ENCODE measurements at regions not wholly inside any gene's neighbourhood (a gene's known extent, or its start where the extent isn't known, plus 50 kb on each side); places are given as distances from the start of the nearest gene placed in this dataset.
"Not testable (repeated sequence)": the region's sequence is repeated elsewhere in the genome, so short reads cannot be mapped to it uniquely, and the experiment has no call there.

DNA sequence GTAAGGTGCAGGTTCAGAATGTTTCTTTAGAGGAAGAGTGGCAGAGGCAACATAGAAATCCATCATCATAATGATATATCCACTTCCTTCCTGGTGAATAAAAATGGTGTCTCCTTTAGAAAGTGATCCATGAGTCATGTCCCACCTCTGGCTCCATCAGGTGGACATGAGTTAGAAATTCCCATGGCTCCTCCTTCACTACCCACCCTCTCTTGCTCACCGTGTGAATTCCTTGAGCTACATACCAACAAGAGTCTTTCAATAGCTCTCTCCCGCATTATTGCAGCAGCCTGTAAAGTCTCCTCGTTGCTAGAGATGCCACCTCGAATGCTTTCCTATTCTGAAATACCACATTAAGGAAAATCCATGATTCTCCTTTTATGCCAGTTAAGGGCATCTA lies 317.6 kb downstream of the LNPK start:
- Mint-ChIP-seq H3K9me3 (no peaks in the 10 kb centered on the region), H3K27ac (no peak overlapping the region), H3K4me1 (no peaks in the 10 kb centered on the region), H3K4me3 (no peak overlapping the region), H3K36me3 (ENCODE audit: low read depth) (no peaks in the 10 kb centered on the region), H3K27me3 (peaks cover 15% of the 10 kb centered on the region)
- CTCF ChIA-PET, result no interaction called here
- POLR2A ChIA-PET, result no interaction called here
- no peak for DNase-seq

DNA sequence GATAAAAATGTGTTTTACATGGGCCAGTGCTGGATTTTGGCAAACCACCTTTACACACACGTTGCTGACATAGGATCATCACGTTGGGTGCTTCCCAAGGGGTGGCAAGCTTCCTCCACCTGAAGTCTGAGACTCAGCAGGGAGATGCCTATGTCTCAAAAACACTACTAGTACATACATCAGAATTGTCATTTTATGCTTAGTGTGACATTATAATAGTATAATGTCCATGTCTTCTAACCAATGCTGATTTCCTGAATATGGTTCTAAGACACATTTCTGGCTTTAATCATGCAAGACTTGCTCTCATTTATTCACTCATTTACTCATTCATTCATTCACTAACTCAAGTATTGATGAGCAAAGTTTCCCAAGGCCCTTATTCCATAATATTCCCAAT lies 322.3 kb downstream of the LNPK start:
- Mint-ChIP-seq H3K4me3 (no peak overlapping the region), H3K9me3 (no peaks in the 10 kb centered on the region), H3K27ac (no peak overlapping the region), H3K36me3 (ENCODE audit: low read depth) (no peaks in the 10 kb centered on the region), H3K27me3 (no peaks in the 10 kb centered on the region), H3K4me1 (no peaks in the 10 kb centered on the region)
- ChIA-PET CTCF (no interaction called here), POLR2A (no interaction called here)
- no peak for DNase-seq

DNA sequence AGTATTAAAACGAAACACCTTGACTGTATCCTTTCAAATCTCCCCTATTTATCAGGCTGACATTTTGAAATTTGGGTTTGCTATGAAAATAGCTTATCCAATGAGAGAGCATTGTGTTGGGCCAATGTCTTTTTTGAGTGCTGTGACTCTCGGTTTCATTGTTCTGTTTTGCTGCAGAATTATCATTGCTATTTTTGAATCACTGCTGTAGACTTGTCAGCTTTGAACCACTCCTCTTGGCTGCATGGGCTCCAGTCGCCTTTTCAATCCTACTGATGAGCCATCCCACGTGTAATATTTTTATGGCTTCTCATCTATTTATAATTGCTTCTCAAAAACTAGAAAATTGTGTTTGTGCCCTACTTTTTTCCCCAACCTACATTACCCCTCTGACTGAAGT lies 322.8 kb downstream of the LNPK start:
- ChIA-PET POLR2A (no interaction called here), CTCF (no interaction called here)
- no peak overlapping the region for H3K4me3 Mint-ChIP-seq
- H3K36me3 Mint-ChIP-seq (ENCODE audit: low read depth), result no peaks in the 10 kb centered on the region
- DNase-seq, result no peak
- H3K27ac Mint-ChIP-seq, result no peak overlapping the region
- H3K9me3 Mint-ChIP-seq, result no peaks in the 10 kb centered on the region
- no peaks in the 10 kb centered on the region for H3K4me1 Mint-ChIP-seq
- no peaks in the 10 kb centered on the region for H3K27me3 Mint-ChIP-seq

DNA sequence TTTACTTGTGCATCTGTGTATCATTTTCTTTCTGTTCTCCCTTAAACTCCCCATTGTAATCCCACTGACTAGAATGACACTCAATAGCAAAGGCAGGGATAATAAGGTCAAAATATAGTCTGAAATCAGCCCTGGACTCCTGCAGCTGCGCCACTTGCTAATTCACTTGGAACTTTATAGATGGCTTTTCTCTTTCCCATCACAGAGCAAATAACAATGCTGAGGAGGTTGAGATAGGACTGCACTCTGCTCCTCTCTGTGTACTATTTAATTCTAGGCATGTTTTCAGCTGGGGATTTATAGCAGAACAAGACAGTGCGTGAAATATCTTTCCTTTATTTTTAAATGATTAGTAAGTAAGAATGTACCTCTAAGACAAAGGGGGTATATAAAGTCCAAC lies 324.2 kb downstream of the LNPK start:
- Mint-ChIP-seq H3K4me1 (no peaks in the 10 kb centered on the region), H3K27me3 (no peaks in the 10 kb centered on the region), H3K9me3 (no peaks in the 10 kb centered on the region), H3K27ac (no peak overlapping the region), H3K4me3 (no peak overlapping the region), H3K36me3 (ENCODE audit: low read depth) (no peaks in the 10 kb centered on the region)
- CTCF ChIA-PET, result interaction anchor here (0.6 kb wide), 1 partner anchor 13 kb away, joined by 3 read pairs; no protein-coding TSS in a partner anchor
- DNase-seq, result no peak
- POLR2A ChIA-PET, result no interaction called here

DNA sequence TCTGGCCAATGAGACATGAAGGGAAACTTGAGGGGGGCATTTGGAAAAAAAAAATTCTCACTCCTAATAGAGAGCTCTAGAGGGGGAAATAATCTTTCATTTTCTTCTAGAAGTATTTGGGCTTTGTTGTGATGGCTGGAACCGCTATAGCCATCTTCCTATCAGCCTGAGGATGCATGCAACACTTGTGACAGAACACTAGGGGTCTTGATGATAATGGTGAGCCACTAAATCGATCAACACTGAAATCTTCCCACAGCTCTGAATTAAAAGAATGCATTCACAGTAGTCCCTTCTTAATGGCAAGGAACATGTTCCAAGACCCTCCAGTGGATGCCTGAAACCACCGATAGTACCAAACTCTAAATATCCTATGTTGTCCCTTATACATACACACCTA lies 325.3 kb downstream of the LNPK start:
- ChIA-PET CTCF (no interaction called here), POLR2A (no interaction called here)
- Mint-ChIP-seq H3K4me3 (no peak overlapping the region), H3K4me1 (no peaks in the 10 kb centered on the region), H3K9me3 (no peaks in the 10 kb centered on the region), H3K36me3 (ENCODE audit: low read depth) (no peaks in the 10 kb centered on the region), H3K27ac (no peak overlapping the region), H3K27me3 (no peaks in the 10 kb centered on the region)
- DNase-seq, result no peak

DNA sequence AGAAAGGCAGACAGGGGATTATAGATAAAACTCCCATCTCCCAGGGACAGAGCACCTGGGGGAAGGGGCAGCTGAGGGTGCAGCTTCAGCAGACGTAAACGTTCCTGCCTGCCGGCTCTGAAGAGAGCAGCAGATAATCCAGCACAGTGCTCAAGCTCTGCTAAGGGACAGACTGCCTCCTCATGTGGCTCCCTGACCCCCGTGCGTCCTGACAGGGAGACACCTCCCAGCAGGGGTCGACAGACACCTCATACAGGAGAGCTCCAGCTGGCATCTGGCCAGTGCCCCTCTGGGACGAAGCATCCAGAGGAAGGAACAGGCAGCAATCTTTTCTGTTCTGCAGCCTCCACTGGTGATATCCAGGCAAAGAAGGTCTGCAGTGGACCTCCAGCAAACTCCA lies 333.3 kb downstream of the LNPK start:
- H3K36me3 Mint-ChIP-seq (ENCODE audit: low read depth); H3K4me1 Mint-ChIP-seq; CTCF ChIA-PET; POLR2A ChIA-PET; H3K9me3 Mint-ChIP-seq; H3K4me3 Mint-ChIP-seq; H3K27ac Mint-ChIP-seq; DNase-seq; H3K27me3 Mint-ChIP-seq: not testable (repeated sequence)

DNA sequence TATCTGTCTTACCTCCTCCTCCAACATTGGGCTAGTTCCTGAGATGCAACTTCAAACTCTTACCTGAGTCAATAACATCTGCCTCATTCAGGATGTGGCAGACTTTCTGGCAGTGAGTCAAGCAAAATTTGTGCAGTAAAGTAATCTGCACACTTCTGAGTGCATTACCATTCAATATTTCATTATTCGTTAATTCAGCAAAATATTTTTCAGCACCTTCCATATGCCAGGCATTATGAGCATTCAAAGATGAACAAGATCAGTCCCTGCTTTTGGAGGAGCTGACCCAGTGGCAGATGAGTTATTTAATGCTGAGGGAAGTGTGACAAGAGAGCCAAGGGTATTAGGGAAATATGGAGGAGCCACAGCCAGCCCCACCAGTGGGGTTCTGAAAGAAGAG lies 339.7 kb downstream of the LNPK start:
- Mint-ChIP-seq H3K4me1 (no peaks in the 10 kb centered on the region), H3K4me3 (no peak overlapping the region), H3K9me3 (no peaks in the 10 kb centered on the region), H3K27ac (no peak overlapping the region), H3K27me3 (peaks cover 2% of the 10 kb centered on the region), H3K36me3 (ENCODE audit: low read depth) (no peaks in the 10 kb centered on the region)
- no peak for DNase-seq
- ChIA-PET CTCF (no interaction called here), POLR2A (no interaction called here)

DNA sequence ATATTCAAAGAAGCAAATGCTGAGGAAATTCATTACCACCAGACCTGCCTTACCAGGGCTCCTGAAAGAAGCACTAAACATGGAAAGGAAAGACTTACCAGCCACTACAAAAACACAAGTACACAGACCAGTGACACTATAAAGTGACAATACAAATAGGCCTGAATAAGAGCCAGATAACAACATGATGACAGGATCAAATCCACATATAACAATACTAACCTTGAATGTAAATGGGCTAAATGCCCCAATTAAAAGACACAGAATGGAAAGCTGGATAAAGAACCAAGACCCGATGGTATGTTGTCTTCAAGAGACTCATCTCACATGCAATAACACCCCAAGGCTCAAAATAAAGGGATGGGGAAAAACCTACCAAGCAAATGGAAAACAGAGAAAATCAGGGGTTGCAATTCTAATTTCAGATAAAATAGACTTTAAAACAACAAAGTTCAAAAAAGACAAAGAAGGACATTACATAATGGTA lies 353.4 kb downstream of the LNPK start:
- CTCF ChIA-PET, result no interaction called here
- H3K36me3 Mint-ChIP-seq (ENCODE audit: low read depth), result no peaks in the 10 kb centered on the region

DNA sequence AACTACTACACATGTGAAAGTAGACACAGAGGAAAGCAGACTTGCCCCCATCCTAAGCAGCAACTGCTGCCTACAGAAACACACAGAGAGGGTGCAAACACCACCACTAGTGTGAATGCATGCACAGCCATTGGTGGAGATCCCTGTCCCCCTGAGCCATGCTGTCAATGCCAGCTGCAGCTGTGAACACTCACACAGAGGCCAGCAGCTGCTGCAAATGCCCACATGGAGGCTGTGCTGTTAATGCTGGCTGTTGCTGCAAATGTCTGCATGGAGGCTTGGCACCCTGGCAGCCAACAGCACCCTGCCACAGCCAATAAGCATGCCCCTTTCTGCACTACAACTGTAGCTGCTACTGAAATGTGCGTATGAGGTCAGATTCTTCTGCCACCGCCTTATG lies 355.0 kb downstream of the LNPK start:
- no peak for DNase-seq
- no peaks in the 10 kb centered on the region for H3K4me1 Mint-ChIP-seq
- ChIA-PET CTCF (no interaction called here), POLR2A (no interaction called here)
- H3K27me3 Mint-ChIP-seq, result no peaks in the 10 kb centered on the region
- no peak overlapping the region for H3K4me3 Mint-ChIP-seq
- H3K36me3 Mint-ChIP-seq (ENCODE audit: low read depth), result no peaks in the 10 kb centered on the region
- no peak overlapping the region for H3K27ac Mint-ChIP-seq
- H3K9me3 Mint-ChIP-seq, result no peaks in the 10 kb centered on the region

More for the DNA sequence above, 353.4 kb downstream of the LNPK start:
- Mint-ChIP-seq H3K27ac (no peak overlapping the region), H3K4me3 (no peak overlapping the region), H3K27me3 (no peaks in the 10 kb centered on the region), H3K9me3 (no peaks in the 10 kb centered on the region), H3K4me1 (no peaks in the 10 kb centered on the region)
- no peak for DNase-seq
- POLR2A ChIA-PET, result no interaction called here

DNA sequence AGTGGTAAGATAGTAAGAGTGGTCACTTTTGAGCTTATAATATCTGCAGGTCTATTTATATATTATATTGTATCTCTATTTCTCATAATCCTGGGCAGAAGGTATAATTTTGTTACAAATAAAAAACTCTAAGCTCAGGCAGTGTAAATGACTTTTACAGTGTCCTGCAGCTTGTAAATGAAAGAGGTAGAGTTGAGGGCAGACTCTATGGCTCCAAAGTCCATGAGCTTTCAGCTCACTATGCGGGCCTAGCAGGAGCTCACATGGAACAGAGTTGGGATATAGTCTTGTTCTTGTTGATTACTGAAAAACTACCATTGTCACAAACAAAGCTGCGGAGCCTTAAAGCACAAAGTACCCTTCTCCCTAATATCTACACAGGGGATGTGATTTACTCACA lies 361.4 kb downstream of the LNPK start:
- no peak for DNase-seq
- CTCF ChIA-PET, result interaction anchor here (1.4 kb wide), 1 partner anchor 49 kb away, joined by 5 read pairs; no protein-coding TSS in a partner anchor
- Mint-ChIP-seq H3K36me3 (ENCODE audit: low read depth) (no peaks in the 10 kb centered on the region), H3K27ac (no peak overlapping the region), H3K27me3 (no peaks in the 10 kb centered on the region), H3K4me1 (no peaks in the 10 kb centered on the region), H3K9me3 (no peaks in the 10 kb centered on the region), H3K4me3 (no peak overlapping the region)
- POLR2A ChIA-PET, result no interaction called here

DNA sequence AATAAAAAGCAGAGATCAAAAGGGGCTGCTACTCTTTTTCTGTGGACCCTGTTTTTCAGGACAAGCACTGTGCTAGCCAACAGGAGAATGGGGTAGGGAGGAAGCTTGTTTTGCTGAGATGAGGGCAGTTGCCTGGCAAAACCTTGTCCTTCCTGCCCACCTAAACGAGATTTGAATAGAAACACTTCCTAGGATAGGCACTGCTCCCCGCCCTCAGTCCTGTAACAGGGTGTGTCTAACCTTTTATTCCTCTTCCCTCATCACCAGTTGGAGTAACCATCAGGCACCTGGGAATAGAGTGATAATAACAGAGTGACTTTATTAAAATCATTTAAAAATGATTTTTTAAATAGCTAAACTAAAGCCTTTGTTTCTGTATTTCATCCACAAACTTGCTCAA lies 368.8 kb downstream of the LNPK start:
- ChIA-PET CTCF (interaction anchor here (0.6 kb wide), 1 partner anchor 301 kb away, joined by 3 read pairs; no protein-coding TSS in a partner anchor), POLR2A (no interaction called here)
- no peaks in the 10 kb centered on the region for H3K9me3 Mint-ChIP-seq
- no peaks in the 10 kb centered on the region for H3K36me3 Mint-ChIP-seq (ENCODE audit: low read depth)
- no peaks in the 10 kb centered on the region for H3K27me3 Mint-ChIP-seq
- H3K4me3 Mint-ChIP-seq, result no peak overlapping the region
- no peaks in the 10 kb centered on the region for H3K4me1 Mint-ChIP-seq
- DNase-seq, result no peak
- no peak overlapping the region for H3K27ac Mint-ChIP-seq

DNA sequence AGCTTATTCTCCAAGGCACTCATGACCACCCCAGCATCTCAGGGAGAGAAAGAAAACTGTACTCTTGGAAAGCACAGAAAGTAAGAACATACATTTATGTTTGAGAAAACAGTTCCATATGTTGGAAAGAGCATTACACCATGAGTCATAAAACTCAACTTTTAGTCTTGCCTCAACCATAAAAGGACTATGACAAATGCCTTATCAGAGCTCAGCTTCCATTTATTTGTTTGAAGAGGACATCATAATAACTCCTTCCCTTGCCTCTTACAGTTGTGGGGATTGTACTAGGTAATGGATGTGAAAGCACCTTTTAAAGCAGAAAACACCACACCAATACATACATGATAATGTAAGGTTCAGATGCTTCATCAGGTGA lies 370.8 kb downstream of the LNPK start:
- no peaks in the 10 kb centered on the region for H3K4me1 Mint-ChIP-seq
- no peaks in the 10 kb centered on the region for H3K36me3 Mint-ChIP-seq (ENCODE audit: low read depth)
- no peaks in the 10 kb centered on the region for H3K9me3 Mint-ChIP-seq
- ChIA-PET CTCF (no interaction called here), POLR2A (no interaction called here)
- no peak for DNase-seq
- H3K4me3 Mint-ChIP-seq, result no peak overlapping the region
- H3K27me3 Mint-ChIP-seq, result peaks cover 2% of the 10 kb centered on the region
- no peak overlapping the region for H3K27ac Mint-ChIP-seq

DNA sequence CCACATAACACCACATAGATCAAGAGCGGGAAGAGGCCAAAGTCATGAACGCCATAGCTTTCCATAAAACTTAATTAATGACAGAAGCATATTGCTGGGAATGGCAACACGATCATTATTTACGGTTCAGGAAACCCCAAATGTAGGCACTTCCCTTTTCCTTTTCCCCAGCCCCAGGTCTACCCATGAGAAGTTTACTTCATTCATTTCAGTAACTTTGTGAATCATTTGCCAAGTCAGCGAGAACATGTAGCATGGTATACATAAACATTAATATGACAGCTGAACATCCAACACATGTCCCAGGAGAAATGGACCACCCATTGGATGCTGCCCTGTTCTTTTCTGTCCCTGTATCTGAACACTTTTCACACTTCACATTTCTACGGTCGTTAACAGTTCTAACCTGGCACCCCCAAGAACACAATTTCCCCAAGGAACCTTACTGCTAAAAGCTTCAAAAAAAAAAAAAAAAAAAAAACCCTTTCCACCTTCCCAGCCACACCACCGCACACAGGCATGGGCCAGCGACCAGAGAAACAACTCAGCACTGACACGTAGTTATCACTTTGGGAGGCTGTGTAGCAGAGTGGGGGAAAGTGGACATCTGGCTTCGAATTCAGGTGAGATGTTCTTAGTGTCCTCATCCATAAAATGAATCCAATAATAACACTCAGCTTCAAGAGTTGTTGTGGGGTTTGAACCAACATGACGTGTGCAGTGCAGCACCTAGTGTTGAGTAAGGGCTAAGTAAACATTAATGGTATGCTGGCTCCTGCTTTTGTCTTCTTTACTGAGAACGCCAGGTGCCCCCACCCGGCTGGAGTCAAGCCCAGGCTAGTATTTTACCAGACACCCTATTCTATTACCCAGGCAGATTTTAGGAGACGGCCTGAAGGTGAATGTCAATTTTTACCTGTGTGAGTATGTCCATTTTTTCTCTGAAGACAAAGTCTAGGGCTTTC lies 371.5 kb downstream of the LNPK start:
- peaks cover 3% of the 10 kb centered on the region for H3K27me3 Mint-ChIP-seq
- no peak overlapping the region for H3K4me3 Mint-ChIP-seq
- H3K9me3 Mint-ChIP-seq, result no peaks in the 10 kb centered on the region
- H3K36me3 Mint-ChIP-seq (ENCODE audit: low read depth), result no peaks in the 10 kb centered on the region
- ChIA-PET POLR2A (no interaction called here), CTCF (no interaction called here)
- no peak for DNase-seq
- H3K4me1 Mint-ChIP-seq, result no peaks in the 10 kb centered on the region
- H3K27ac Mint-ChIP-seq, result no peak overlapping the region

DNA sequence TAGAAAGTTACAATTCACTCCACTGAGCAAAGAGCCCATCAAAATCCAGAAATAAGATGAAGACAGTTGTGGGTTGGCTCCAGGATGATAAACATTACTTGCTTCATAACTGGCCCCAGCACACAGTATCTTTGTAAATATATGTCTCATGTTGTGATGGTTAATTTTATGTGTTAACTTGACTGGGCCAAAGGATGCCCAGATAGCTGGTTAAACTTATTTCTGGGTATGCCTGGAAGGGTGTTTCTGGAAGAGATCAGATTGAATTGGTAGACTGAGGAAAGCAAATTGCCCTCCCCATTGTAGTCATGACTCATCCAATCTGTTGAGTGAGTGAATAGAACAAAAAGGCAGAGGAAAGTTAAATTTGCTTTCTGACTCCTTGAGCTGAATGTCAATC lies 373.8 kb downstream of the LNPK start:
- CTCF ChIA-PET, result no interaction called here
- no peaks in the 10 kb centered on the region for H3K9me3 Mint-ChIP-seq
- H3K27me3 Mint-ChIP-seq, result peaks cover 3% of the 10 kb centered on the region

More for the DNA sequence above, 373.8 kb downstream of the LNPK start:
- POLR2A ChIA-PET, result no interaction called here
- no peak overlapping the region for H3K4me3 Mint-ChIP-seq
- no peaks in the 10 kb centered on the region for H3K36me3 Mint-ChIP-seq (ENCODE audit: low read depth)
- DNase-seq, result no peak
- no peaks in the 10 kb centered on the region for H3K4me1 Mint-ChIP-seq
- no peak overlapping the region for H3K27ac Mint-ChIP-seq

Data from activated CD4-positive, alpha-beta memory T cell treated with anti-CD3 and anti-CD28 coated beads, Interleukin-2, amount 10 ng/mL, durations not matched to agents 7 days and 5 days (primary cell).